Aorta (tissue), 5 donors: ENCODE measurements at regions not wholly inside any gene's neighbourhood (a gene's known extent, or its start where the extent isn't known, plus 50 kb on each side); places are given as distances from the start of the nearest gene placed in this dataset.

ENCODE experiments used
- ATAC-seq: fragments of 200-7000 bp; cut with Tn5 transposase; one replicate; pipeline ENCODE4 v1.9.1; 2022; ENCODE audit warnings: moderate library complexity; ENCODE audit not compliant: low FRiP score
- DNase-seq, 2 donors: peaks; one replicate each; pipeline ENCODE4 v3.0.0-alpha.2; 2020
- H3K27ac ChIP-seq, 2 donors: one replicate each; pipeline ENCODE4 v1.5.1; 2013; ENCODE audit warnings: low read length in 2 of 2, mild to moderate bottlenecking in 2 of 2, moderate library complexity in 2 of 2, control low read depth in 1 of 2, inconsistent platforms in 1 of 2, low read depth in 1 of 2
- H3K27me3 ChIP-seq, 2 donors: one replicate each; pipeline ENCODE4 v1.6.1; 2013; ENCODE audit warnings: control low read depth in 1 of 2, low read length in 1 of 2, mild to moderate bottlenecking in 1 of 2, moderate library complexity in 1 of 2; ENCODE audit not compliant: insufficient read depth in 2 of 2, control insufficient read depth in 1 of 2
- H3K36me3 ChIP-seq, 2 donors: one replicate each; pipeline ENCODE4 v1.6.1; 2013; ENCODE audit warnings: control low read depth in 1 of 2, low read length in 1 of 2, mild to moderate bottlenecking in 1 of 2; ENCODE audit not compliant: insufficient read depth in 2 of 2, control insufficient read depth in 1 of 2
- H3K4me1 ChIP-seq, 2 donors: one replicate each; pipeline ENCODE4 v1.6.1; 2013; ENCODE audit warnings: low read length in 2 of 2, control low read depth in 1 of 2, mild to moderate bottlenecking in 1 of 2, moderate library complexity in 1 of 2; ENCODE audit not compliant: insufficient read depth in 2 of 2, control insufficient read depth in 1 of 2
- H3K4me3 ChIP-seq, 2 donors: one replicate each; pipeline ENCODE4 v1.5.1; 2013; ENCODE audit warnings: low read length in 2 of 2, control low read depth in 1 of 2, mild to moderate bottlenecking in 1 of 2
- H3K9me3 ChIP-seq: one replicate; pipeline ENCODE4 v1.6.1; 2013; ENCODE audit warnings: mild to moderate bottlenecking, low read length; ENCODE audit not compliant: control insufficient read depth
- WGBS, 2 donors: extraction: QIAGEN DNeasy Blood & Tissue Kit; methylation state at CpG; one replicate each; pipeline ENCODE4 v1.1.7; 2013; 5-methylcytosine and 5-hydroxymethylcytosine counted together
- intact Hi-C, 2 donors: fragments of 100-400 bp; cut with DNase I; formaldehyde crosslinking; loops; one replicate each; pipeline versions ENCODE4 v1.14.2 to v1.15.0; 2022
- donor health status: healthy with polysubstance abuse.
- donor health status: Bipolar disorder and iron deficiency.
- donor health status: DM: no; HTN: no; CAD: no.
- donor health status: DM: no; HTN: no; CAD: no.
- donor health status: DM: yes; HTN: yes; CAD: no.

- intact Hi-C loops, result no loop called here
- H3K36me3 ChIP-seq, result no peaks in the 10 kb centered on the region
- no peaks in the 10 kb centered on the region for H3K27me3 ChIP-seq
- DNase-seq (no peak), ATAC-seq (no peak)
- WGBS, 2 donors, result 85 to 90% methylated on average over 6 of the region's 6 CpGs
- no peaks in the 10 kb centered on the region for H3K4me1 ChIP-seq
- no peaks in the 10 kb centered on the region for H3K9me3 ChIP-seq
- no peak overlapping the region for H3K4me3 ChIP-seq
- no peak overlapping the region for H3K27ac ChIP-seq
Measured at GRCh38 chr14:98456231-98456630, 815.8 kb downstream of the BCL11B start.

DNA sequence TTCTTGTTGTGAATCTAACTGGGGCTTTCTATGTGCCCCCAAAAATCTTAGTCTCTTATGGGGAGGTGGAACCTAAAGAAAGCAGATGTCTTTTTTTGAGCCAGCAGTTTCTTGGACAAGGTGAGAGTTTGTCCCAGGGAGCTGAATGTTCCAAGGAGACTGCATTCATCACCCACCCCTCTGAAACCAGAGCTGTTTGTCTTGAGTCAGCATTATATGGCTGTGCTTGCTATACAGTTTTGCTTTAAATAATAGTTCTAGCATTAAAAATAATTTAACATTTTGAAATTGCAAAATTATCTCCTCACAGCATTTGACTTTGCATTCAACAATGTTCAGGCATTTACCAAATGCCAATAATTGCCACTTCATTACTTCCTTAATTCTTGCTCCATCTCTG lies 813.3 kb downstream of the BCL11B start:
- no peak overlapping the region for H3K27ac ChIP-seq
- DNase-seq (no peak), ATAC-seq (no peak)
- peaks cover 0 to 2% of the 10 kb centered on the region in 2 donors for H3K27me3 ChIP-seq
- no peak overlapping the region for H3K4me3 ChIP-seq
- intact Hi-C loops, result no loop called here
- no peaks in the 10 kb centered on the region for H3K4me1 ChIP-seq
- H3K36me3 ChIP-seq, result no peaks in the 10 kb centered on the region
- no peaks in the 10 kb centered on the region for H3K9me3 ChIP-seq

GRCh38 chr14:98462908-98463307 lies 809.1 kb downstream of the BCL11B start:
- Histone ChIP-seq H3K4me3 (no peak overlapping the region), H3K4me1 (no peaks in the 10 kb centered on the region), H3K27me3 (peaks cover 0 to 2% of the 10 kb centered on the region in 2 donors), H3K9me3 (no peaks in the 10 kb centered on the region), H3K27ac (no peak overlapping the region), H3K36me3 (no peaks in the 10 kb centered on the region)
- WGBS, 2 donors, result 69 to 71% methylated on average over 7 of the region's 7 CpGs
- DNase-seq (no peak), ATAC-seq (no peak)
- intact Hi-C loops, result no loop called here

- H3K4me1 ChIP-seq, result no peaks in the 10 kb centered on the region
- no peaks in the 10 kb centered on the region for H3K36me3 ChIP-seq
- no peak overlapping the region for H3K4me3 ChIP-seq
- H3K27me3 ChIP-seq, result no peaks in the 10 kb centered on the region
- peaks cover 4% of the 10 kb centered on the region for H3K9me3 ChIP-seq
- DNase-seq (no peak), ATAC-seq (no peak)
- WGBS, 2 donors, result 64 to 68% methylated on average over 7 of the region's 7 CpGs
- H3K27ac ChIP-seq, result no peak overlapping the region
- intact Hi-C loops, result no loop called here
Measured at GRCh38 chr14:98466807-98467206, 805.2 kb downstream of the BCL11B start.

DNA sequence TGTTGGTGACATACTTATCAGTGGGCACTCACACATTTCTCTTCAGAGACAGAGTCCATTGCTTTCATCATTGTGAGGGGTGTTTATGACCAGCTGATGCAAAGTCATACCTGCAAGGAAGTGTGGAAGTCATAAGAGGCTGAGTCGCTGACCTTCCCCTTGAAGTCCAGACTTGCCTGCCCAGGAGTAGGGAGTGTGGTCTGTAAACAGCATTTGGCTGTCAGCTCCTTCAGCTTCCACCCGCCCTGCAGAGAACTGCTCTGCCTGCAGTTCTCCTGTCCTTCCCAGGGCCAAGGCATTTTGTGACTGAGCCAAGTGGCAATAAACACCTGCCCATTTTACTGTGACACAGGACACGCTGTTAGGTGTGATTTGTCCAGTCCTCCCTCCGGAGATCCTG lies 801.3 kb downstream of the BCL11B start:
- Histone ChIP-seq H3K36me3 (no peaks in the 10 kb centered on the region), H3K4me3 (no peak overlapping the region), H3K9me3 (peaks cover 4% of the 10 kb centered on the region), H3K27ac (no peak overlapping the region), H3K27me3 (no peaks in the 10 kb centered on the region), H3K4me1 (no peaks in the 10 kb centered on the region)
- DNase-seq (no peak), ATAC-seq (no peak)
- intact Hi-C loops, result no loop called here
- 72 to 73% methylated on average over 4 of the region's 4 CpGs for WGBS, 2 donors

DNA sequence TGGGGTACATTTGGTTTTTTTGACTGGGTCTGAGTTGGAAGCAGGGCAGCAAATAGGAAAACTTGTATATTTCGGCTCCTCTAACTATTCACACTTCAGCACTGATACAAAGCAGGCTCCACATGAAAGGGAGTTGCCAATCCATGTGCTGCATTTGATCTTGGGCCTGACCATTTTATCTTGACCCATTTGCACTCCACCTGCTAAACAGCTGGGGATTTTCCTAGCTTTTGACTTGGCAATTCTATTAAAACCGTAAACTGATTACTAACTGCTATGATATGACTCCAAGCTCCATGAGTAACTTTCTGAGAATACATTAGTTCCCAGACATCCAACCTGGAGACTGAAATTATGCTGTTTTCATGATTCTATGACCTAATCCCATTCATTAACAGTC lies 797.1 kb downstream of the BCL11B start:
- WGBS, 2 donors, result 81 to 89% methylated on average over 2 of the region's 2 CpGs
- DNase-seq (no peak), ATAC-seq (no peak)
- H3K27ac ChIP-seq, result no peak overlapping the region
- intact Hi-C loops, result no loop called here
- peaks cover 4% of the 10 kb centered on the region for H3K9me3 ChIP-seq
- H3K36me3 ChIP-seq, result no peaks in the 10 kb centered on the region
- H3K4me1 ChIP-seq, result no peaks in the 10 kb centered on the region
- no peak overlapping the region for H3K4me3 ChIP-seq
- no peaks in the 10 kb centered on the region for H3K27me3 ChIP-seq

DNA sequence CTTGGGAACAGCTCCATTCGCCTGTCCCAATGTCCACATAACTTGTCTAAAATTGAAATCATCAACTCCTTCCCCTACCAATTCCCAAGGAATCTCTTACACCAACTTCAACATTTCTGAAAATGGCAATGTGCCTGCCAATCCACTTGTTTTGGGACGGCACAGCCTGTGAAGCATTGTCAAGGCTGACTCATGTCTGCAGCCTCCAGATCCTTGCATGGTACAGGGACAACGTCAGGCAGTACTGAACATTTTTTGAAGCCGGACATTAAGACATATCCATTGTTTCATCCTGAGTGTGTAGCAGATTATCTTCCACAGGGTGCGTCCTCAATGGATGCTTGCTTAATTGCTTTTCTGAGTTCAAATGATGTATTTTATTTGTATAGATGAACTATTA lies 794.1 kb downstream of the BCL11B start:
- no peaks in the 10 kb centered on the region for H3K4me1 ChIP-seq
- H3K4me3 ChIP-seq, result no peak overlapping the region
- DNase-seq, result no peak
- no peaks in the 10 kb centered on the region for H3K9me3 ChIP-seq
- H3K27ac ChIP-seq, result no peak overlapping the region
- ATAC-seq, result no peak
- intact Hi-C loops, result no loop called here
- no peaks in the 10 kb centered on the region for H3K27me3 ChIP-seq
- 68 to 74% methylated on average over 5 of the region's 5 CpGs for WGBS, 2 donors
- no peaks in the 10 kb centered on the region for H3K36me3 ChIP-seq

DNA sequence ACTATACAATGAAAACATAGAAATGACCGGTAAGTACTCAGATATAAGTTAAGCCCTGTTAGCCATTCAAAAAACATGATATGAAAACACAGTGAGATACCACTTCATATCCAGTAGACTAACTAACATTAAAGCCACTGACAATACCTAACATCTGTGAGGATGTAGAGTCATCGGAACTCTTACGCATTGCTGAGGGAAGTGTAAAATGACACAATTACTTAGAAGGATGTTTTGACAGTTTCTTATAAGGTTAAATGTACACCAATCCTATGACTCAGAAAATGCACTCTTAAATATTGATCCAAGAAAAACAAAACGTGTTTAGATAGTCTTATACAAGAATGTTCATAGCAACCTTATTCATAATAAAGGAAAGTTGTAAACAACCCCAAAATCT lies 782.9 kb downstream of the BCL11B start:
- 71 to 72% methylated on average over 4 of the region's 4 CpGs for WGBS, 2 donors
- no peaks in the 10 kb centered on the region for H3K9me3 ChIP-seq
- intact Hi-C loops, result no loop called here

GRCh38 chr14:98494582-98494981 lies 777.4 kb downstream of the BCL11B start:
- intact Hi-C loops, result no loop called here
- 86% methylated on average over 5 of the region's 5 CpGs for WGBS, 2 donors
- no peaks in the 10 kb centered on the region for H3K27me3 ChIP-seq
- no peaks in the 10 kb centered on the region for H3K4me1 ChIP-seq
- DNase-seq (no peak), ATAC-seq (no peak)
- no peak overlapping the region for H3K4me3 ChIP-seq
- H3K36me3 ChIP-seq, result no peaks in the 10 kb centered on the region
- peaks cover 2% of the 10 kb centered on the region for H3K9me3 ChIP-seq
- H3K27ac ChIP-seq, result no peak overlapping the region

More for the DNA sequence above, 782.9 kb downstream of the BCL11B start:
- Histone ChIP-seq H3K4me1 (no peaks in the 10 kb centered on the region), H3K4me3 (no peak overlapping the region), H3K27ac (no peak overlapping the region), H3K27me3 (no peaks in the 10 kb centered on the region), H3K36me3 (no peaks in the 10 kb centered on the region)
- ATAC-seq (no peak), DNase-seq (no peak)
